K562 (cell line): ENCODE measurements at regions not wholly inside any gene's neighbourhood (a gene's known extent, or its start where the extent isn't known, plus 50 kb on each side); places are given as distances from the start of the nearest gene placed in this dataset.

Experiments
- BRD9 ChIP-seq: fragments of 450-650 bp; IDR thresholded peaks from 2 replicates; pipeline ENCODE4 v1.6.1; 2018; ENCODE audit warnings: low read depth; ENCODE audit not compliant: partially characterized antibody
- FOXA3 ChIP-seq, 2 experiments: fragments of 450-650 bp in 1 of 2; sonication (generic) in 1 of 2; formaldehyde crosslinking; IDR thresholded peaks in 1 of 2; conservative IDR thresholded peaks in 1 of 2; 2 replicates each; pipeline versions ENCODE4 v1.4.0 to v1.8.0; 2020 to 2022; ENCODE audit warnings: mild to moderate bottlenecking in 2 of 2, missing genetic modification reagents in 1 of 2
- FOXK1 ChIP-seq: sonication (generic); formaldehyde crosslinking; IDR thresholded peaks from 2 replicates; pipeline ENCODE4 v1.8.0; 2022; ENCODE audit warnings: missing genetic modification reagents, mild to moderate bottlenecking, borderline replicate concordance
- FOXP1 ChIP-seq: sonication (generic); formaldehyde crosslinking; IDR thresholded peaks from 2 replicates; pipeline ENCODE4 v1.8.0; 2022; ENCODE audit warnings: mild to moderate bottlenecking, missing genetic modification reagents
- HIVEP1 ChIP-seq: fragments of 250-450 bp; sonication (Bioruptor Pico); IDR thresholded peaks from 2 replicates; pipeline ENCODE4 v1.4.0; 2020; ENCODE audit warnings: mild to moderate bottlenecking
- IFI16 ChIP-seq: fragments of 250-450 bp; sonication (Bioruptor Pico); IDR thresholded peaks from 2 replicates; pipeline ENCODE4 v2.1.2; 2022; ENCODE audit warnings: mild to moderate bottlenecking, inconsistent platforms
- KLF13 ChIP-seq: fragments of 450-650 bp; IDR thresholded peaks from 2 replicates; pipeline ENCODE4 v1.6.1; 2016; ENCODE audit warnings: missing genetic modification characterization, low read depth, mild to moderate bottlenecking, missing compliant biosample characterization, moderate library complexity, borderline replicate concordance
- NFE2 ChIP-seq: IDR thresholded peaks from 2 replicates; pipeline ENCODE4 v1.6.1; 2014; ENCODE audit warnings: antibody characterized with exemption, low read depth
- NRF1 ChIP-seq, 2 experiments: fragments of 450-650 bp; IDR thresholded peaks in 1 of 2; conservative IDR thresholded peaks in 1 of 2; 2 replicates each; pipeline ENCODE4 v1.6.1; 2014; ENCODE audit warnings: mild to moderate bottlenecking in 2 of 2
- SPI1 ChIP-seq: IDR thresholded peaks from 2 replicates; pipeline ENCODE4 v1.6.1; 2011; ENCODE audit warnings: low read depth, low read length, control low read depth, borderline replicate concordance
- ZBTB1 ChIP-seq: sonication (generic); formaldehyde crosslinking; IDR thresholded peaks from 2 replicates; pipeline ENCODE4 v1.8.1; 2023; ENCODE audit warnings: missing genetic modification reagents, low read depth, mild to moderate bottlenecking, borderline replicate concordance
- TF ChIP-seq, protein P1 (sequence below): fragments of 450-650 bp; IDR thresholded peaks from 2 replicates; pipeline ENCODE4 v1.6.1; 2016; ENCODE audit warnings: antibody characterized with exemption
- TF ChIP-seq, protein P2 (sequence below): fragments of 450-650 bp; IDR thresholded peaks from 2 replicates; pipeline ENCODE4 v1.6.1; 2016; ENCODE audit warnings: missing biosample characterization, missing genetic modification characterization
- TF ChIP-seq, protein P3 (sequence below): fragments of 250-450 bp; sonication (Bioruptor Pico); IDR thresholded peaks from 2 replicates; pipeline ENCODE4 v1.8.0; 2022; ENCODE audit warnings: moderate library complexity, mild to moderate bottlenecking, inconsistent platforms
- TF ChIP-seq, protein P4 (sequence below): sonication (generic); formaldehyde crosslinking; IDR thresholded peaks from 2 replicates; pipeline ENCODE4 v1.8.1; 2023; ENCODE audit warnings: missing genetic modification reagents, mild to moderate bottlenecking, borderline replicate concordance
- TF ChIP-seq, protein P5 (sequence below): IDR thresholded peaks from 2 replicates; pipeline ENCODE4 v1.6.1; 2011; ENCODE audit warnings: borderline replicate concordance, low read depth, mild to moderate bottlenecking, moderate library complexity, low read length; ENCODE audit not compliant: insufficient read depth, poor library complexity, severe bottlenecking

DNA sequence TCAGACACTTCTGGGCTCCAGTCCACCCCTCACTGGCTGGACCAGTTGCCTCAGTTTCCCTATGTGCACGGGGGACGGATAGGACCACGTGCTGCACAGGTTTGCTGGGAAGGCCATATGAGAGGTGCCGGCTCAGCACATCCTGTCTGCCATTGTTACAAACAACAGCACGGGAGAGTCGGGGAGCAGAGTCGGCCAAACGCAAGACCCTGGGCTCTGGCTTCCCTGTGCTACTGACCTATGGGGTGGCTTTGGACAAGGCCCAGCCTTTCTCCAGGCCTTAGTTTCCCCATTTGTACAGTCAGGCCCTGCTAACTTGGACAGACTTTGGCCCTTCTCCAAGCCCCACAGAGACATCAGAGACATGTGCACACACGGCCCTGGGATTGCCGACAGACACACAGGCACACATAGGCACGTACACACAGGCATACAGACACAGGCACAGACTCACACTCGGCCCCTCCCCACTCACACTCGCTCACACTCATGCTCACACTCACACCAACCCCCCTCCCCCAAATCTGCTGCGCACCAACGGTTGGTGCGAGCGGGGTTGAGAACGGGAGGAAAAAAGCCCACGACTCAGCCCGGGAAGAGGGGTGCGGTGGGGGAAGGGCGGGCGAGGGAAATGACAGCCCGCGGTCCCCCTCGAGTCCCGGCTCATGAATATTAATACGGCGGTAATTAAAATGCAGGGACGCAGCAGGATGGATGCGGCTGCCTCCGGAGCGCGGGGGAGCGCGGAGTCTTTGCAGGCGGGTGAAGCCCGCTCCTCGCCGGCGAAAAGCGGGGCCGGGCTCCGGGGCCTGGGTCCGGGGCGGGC is 133.0 kb downstream of the C9orf50 start (continued):
- TF ChIP-seq, protein P1, sequence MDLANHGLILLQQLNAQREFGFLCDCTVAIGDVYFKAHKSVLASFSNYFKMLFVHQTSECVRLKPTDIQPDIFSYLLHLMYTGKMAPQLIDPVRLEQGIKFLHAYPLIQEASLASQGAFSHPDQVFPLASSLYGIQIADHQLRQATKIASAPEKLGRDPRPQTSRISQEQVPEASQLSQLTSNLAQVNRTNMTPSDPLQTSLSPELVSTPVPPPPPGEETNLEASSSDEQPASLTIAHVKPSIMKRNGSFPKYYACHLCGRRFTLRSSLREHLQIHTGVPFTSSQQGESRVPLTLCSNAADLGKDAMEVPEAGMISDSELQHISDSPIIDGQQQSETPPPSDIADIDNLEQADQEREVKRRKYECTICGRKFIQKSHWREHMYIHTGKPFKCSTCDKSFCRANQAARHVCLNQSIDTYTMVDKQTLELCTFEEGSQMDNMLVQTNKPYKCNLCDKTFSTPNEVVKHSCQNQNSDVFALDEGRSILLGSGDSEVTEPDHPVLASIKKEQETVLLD: peak; percentile 34; the same call in 1 of the 2 replicates
- TF ChIP-seq HIVEP1 (CRISPR knock-in tag) (no peak), NFE2 (no peak), KLF13 (no peak), IFI16 (CRISPR knock-in tag) (no peak), FOXP1 (peak; percentile 66; the same call in 1 of the 2 replicates), FOXK1 (CRISPR knock-in tag) (peak; percentile 14; the same call in 1 of the 2 replicates), SPI1 (no peak), NRF1 (conservative IDR thresholded peaks at IDR 0.05 in 1 of 2, IDR thresholded peaks at IDR 0.05 in 1 of 2) (no peak), BRD9 (peak; percentile 96), ZBTB1 (CRISPR knock-in tag) (0 out of 2 replicates have a peak, but pooled peaks have one; percentile 12), FOXA3 (CRISPR knock-in tag; conservative IDR thresholded peaks at IDR 0.05 in 1 of 2, IDR thresholded peaks at IDR 0.05 in 1 of 2) (peak in 1 of 2 experiments; percentile 26; a peak in 1 of 4 replicates)
- TF ChIP-seq, protein P2, sequence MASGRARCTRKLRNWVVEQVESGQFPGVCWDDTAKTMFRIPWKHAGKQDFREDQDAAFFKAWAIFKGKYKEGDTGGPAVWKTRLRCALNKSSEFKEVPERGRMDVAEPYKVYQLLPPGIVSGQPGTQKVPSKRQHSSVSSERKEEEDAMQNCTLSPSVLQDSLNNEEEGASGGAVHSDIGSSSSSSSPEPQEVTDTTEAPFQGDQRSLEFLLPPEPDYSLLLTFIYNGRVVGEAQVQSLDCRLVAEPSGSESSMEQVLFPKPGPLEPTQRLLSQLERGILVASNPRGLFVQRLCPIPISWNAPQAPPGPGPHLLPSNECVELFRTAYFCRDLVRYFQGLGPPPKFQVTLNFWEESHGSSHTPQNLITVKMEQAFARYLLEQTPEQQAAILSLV: 0 out of 2 replicates have a peak, but pooled peaks have one; percentile 9
- TF ChIP-seq, protein P3, sequence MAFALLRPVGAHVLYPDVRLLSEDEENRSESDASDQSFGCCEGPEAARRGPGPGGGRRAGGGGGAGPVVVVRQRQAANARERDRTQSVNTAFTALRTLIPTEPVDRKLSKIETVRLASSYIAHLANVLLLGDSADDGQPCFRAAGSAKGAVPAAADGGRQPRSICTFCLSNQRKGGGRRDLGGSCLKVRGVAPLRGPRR (CRISPR knock-in tag): 0 out of 2 replicates have a peak, but pooled peaks have one; percentile 54
- TF ChIP-seq, protein P4, sequence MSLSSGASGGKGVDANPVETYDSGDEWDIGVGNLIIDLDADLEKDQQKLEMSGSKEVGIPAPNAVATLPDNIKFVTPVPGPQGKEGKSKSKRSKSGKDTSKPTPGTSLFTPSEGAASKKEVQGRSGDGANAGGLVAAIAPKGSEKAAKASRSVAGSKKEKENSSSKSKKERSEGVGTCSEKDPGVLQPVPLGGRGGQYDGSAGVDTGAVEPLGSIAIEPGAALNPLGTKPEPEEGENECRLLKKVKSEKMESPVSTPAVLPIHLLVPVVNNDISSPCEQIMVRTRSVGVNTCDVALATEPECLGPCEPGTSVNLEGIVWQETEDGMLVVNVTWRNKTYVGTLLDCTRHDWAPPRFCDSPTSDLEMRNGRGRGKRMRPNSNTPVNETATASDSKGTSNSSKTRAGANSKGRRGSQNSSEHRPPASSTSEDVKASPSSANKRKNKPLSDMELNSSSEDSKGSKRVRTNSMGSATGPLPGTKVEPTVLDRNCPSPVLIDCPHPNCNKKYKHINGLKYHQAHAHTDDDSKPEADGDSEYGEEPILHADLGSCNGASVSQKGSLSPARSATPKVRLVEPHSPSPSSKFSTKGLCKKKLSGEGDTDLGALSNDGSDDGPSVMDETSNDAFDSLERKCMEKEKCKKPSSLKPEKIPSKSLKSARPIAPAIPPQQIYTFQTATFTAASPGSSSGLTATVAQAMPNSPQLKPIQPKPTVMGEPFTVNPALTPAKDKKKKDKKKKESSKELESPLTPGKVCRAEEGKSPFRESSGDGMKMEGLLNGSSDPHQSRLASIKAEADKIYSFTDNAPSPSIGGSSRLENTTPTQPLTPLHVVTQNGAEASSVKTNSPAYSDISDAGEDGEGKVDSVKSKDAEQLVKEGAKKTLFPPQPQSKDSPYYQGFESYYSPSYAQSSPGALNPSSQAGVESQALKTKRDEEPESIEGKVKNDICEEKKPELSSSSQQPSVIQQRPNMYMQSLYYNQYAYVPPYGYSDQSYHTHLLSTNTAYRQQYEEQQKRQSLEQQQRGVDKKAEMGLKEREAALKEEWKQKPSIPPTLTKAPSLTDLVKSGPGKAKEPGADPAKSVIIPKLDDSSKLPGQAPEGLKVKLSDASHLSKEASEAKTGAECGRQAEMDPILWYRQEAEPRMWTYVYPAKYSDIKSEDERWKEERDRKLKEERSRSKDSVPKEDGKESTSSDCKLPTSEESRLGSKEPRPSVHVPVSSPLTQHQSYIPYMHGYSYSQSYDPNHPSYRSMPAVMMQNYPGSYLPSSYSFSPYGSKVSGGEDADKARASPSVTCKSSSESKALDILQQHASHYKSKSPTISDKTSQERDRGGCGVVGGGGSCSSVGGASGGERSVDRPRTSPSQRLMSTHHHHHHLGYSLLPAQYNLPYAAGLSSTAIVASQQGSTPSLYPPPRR (CRISPR knock-in tag): no peak
- TF ChIP-seq, protein P5, sequence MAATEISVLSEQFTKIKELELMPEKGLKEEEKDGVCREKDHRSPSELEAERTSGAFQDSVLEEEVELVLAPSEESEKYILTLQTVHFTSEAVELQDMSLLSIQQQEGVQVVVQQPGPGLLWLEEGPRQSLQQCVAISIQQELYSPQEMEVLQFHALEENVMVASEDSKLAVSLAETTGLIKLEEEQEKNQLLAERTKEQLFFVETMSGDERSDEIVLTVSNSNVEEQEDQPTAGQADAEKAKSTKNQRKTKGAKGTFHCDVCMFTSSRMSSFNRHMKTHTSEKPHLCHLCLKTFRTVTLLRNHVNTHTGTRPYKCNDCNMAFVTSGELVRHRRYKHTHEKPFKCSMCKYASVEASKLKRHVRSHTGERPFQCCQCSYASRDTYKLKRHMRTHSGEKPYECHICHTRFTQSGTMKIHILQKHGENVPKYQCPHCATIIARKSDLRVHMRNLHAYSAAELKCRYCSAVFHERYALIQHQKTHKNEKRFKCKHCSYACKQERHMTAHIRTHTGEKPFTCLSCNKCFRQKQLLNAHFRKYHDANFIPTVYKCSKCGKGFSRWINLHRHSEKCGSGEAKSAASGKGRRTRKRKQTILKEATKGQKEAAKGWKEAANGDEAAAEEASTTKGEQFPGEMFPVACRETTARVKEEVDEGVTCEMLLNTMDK: no peak
